Body of pancreas (tissue), 4 donors: ENCODE measurements at regions not wholly inside any gene's neighbourhood (a gene's known extent, or its start where the extent isn't known, plus 50 kb on each side); places are given as distances from the start of the nearest gene placed in this dataset.

ENCODE experiments used
- ATAC-seq: fragments of 150-250 bp; one replicate; pipeline ENCODE4 v1.9.1; 2016
- DNase-seq, 4 donors: peaks; one replicate each; pipeline ENCODE4 v3.0.0-alpha.2; 2019
- H3K27ac ChIP-seq, 4 donors: fragments of 200-600 bp; sonication (generic); 1 replicate in 3 of 4; 2 replicates in 1 of 4; pipeline versions ENCODE4 v1.5.1 to v1.6.1; 2016 to 2019; ENCODE audit warnings: mild to moderate bottlenecking in 1 of 4, mixed read lengths in 1 of 4, moderate library complexity in 1 of 4
- H3K27me3 ChIP-seq, 2 donors: fragments of 200-600 bp; sonication (generic); one replicate each; pipeline ENCODE4 v1.6.0; 2016; ENCODE audit warnings: mild to moderate bottlenecking in 1 of 2
- H3K36me3 ChIP-seq, 2 donors: fragments of 200-600 bp; sonication (generic); replicated peaks in 1 of 2; 2 replicates each; pipeline ENCODE4 v1.5.1; 2016; ENCODE audit warnings: low read depth in 2 of 2; ENCODE audit not compliant: insufficient read depth in 1 of 2
- H3K4me1 ChIP-seq: fragments of 200-600 bp; sonication (generic); one replicate; pipeline ENCODE4 v1.6.0; 2016
- H3K4me3 ChIP-seq, 2 donors: fragments of 200-600 bp; sonication (generic); 1 replicate in 1 of 2; 2 replicates in 1 of 2; pipeline ENCODE4 v1.5.1; 2016 to 2019
- H3K9me3 ChIP-seq, 3 donors: fragments of 200-600 bp; sonication (generic); 1 replicate in 2 of 3; 2 replicates in 1 of 3; pipeline ENCODE4 v1.5.1; 2016
- CTCF ChIP-seq, 7 experiments: fragments of 450-650 bp in 4 of 7; fragments of 200-600 bp in 3 of 7; sonication (generic) in 3 of 7; IDR thresholded peaks; one replicate each; pipeline ENCODE4 v1.5.1; 2016 to 2019; ENCODE audit warnings: antibody characterized with exemption in 7 of 7
- POLR2A ChIP-seq, 3 donors: fragments of 450-650 bp; IDR thresholded peaks; one replicate each; pipeline ENCODE4 v1.6.1; 2016; ENCODE audit warnings: antibody characterized with exemption in 3 of 3, mild to moderate bottlenecking in 2 of 3
- WGBS, 2 donors: methylation state at CpG; one replicate each; pipeline ENCODE4 v1.1.5; 2017; 5-methylcytosine and 5-hydroxymethylcytosine counted together
- intact Hi-C: fragments of 100-400 bp; cut with DNase I; formaldehyde crosslinking; loops from one replicate; pipeline ENCODE4 v1.15.1; 2023

DNA sequence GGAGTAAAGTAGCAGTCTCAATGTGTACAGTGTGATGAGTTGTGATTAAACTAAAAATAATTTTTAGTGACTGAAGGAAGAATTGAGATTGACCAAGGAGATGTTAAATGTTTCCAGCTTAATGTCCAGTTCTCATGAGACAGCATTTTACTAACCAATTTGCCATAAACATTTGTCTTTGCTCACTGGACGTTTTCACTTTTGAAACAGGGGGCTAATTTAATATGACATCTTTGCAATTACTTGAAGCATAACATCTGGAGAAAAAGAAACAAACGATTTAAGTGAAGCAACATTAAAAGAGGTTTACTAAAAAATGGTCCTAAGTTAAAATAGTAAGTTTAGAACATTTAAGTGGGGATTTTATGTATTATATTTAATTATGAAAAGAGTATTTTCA lies 443.8 kb downstream of the BCKDHB start:
- ATAC-seq (no peak), DNase-seq (no peak)
- no peak for TF ChIP-seq POLR2A (IDR thresholded peaks at IDR 0.05)
- TF ChIP-seq CTCF (IDR thresholded peaks at IDR 0.05): no peak

DNA sequence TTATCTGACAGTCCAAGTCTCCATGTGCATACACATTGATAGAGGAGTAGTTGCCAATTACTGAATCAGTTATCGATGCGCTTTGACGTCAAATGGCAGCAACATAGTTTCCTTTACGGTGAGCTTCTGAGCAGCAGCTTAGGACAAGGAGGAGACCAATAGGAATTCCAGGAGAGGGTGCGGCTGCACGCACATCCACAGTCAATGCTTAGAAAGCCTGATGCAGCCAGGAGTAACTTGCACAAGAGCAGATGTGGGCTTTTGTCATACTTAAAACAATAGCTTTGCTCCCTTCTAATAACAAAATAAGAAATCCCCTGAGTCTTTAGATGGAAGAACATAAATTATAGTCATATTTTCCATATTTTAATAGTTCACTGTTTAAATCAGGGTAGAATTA lies 442.1 kb downstream of the BCKDHB start:
- intact Hi-C loops: no loop called here
- no peaks in the 10 kb centered on the region for H3K27me3 ChIP-seq
- no peaks in the 10 kb centered on the region for H3K36me3 ChIP-seq
- DNase-seq: no peak
- no peak overlapping the region for H3K4me3 ChIP-seq
- H3K4me1 ChIP-seq: no peaks in the 10 kb centered on the region
- no peak overlapping the region for H3K27ac ChIP-seq
- TF ChIP-seq POLR2A (IDR thresholded peaks at IDR 0.05): no peak
- no peak for TF ChIP-seq CTCF (IDR thresholded peaks at IDR 0.05)
- no peaks in the 10 kb centered on the region for H3K9me3 ChIP-seq
- ATAC-seq: no peak
- WGBS, 2 donors: 88 to 91% methylated on average over 6 of the region's 6 CpGs

More for the DNA sequence above, 443.8 kb downstream of the BCKDHB start:
- Histone ChIP-seq H3K36me3 (no peaks in the 10 kb centered on the region), H3K4me1 (no peaks in the 10 kb centered on the region), H3K4me3 (no peak overlapping the region), H3K27ac (no peak overlapping the region), H3K27me3 (no peaks in the 10 kb centered on the region), H3K9me3 (no peaks in the 10 kb centered on the region)
- WGBS, 2 donors: 38 to 44% methylated on average over 2 of the region's 2 CpGs
- intact Hi-C loops: no loop called here

DNA sequence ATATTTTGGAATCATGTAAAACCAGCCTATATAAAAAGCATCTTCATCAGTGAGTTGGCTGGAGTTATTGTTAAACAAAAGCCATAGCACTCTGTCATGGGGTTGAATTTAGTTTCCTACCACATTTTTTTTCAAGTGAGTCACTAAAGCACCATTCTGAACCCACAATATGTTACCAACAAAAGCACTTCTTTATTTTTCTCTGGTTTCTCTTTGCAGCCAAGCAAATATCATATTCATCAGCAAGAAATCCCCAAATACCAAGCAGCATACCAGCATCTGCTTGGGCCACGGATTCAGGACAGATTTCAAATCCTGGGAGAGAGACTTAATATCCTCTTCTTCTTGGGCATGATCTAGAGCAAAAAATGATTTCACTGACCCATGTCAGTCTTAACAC lies 441.4 kb downstream of the BCKDHB start:
- no peak overlapping the region for H3K27ac ChIP-seq
- no peak overlapping the region for H3K4me3 ChIP-seq
- H3K27me3 ChIP-seq: no peaks in the 10 kb centered on the region
- intact Hi-C loops: no loop called here
- TF ChIP-seq POLR2A (IDR thresholded peaks at IDR 0.05): no peak
- no peak for TF ChIP-seq CTCF (IDR thresholded peaks at IDR 0.05)
- no peaks in the 10 kb centered on the region for H3K36me3 ChIP-seq
- no peak for ATAC-seq
- no peaks in the 10 kb centered on the region for H3K9me3 ChIP-seq
- 41 to 57% methylated on average over 1 of the region's 1 CpG for WGBS, 2 donors
- no peaks in the 10 kb centered on the region for H3K4me1 ChIP-seq
- DNase-seq: no peak

DNA sequence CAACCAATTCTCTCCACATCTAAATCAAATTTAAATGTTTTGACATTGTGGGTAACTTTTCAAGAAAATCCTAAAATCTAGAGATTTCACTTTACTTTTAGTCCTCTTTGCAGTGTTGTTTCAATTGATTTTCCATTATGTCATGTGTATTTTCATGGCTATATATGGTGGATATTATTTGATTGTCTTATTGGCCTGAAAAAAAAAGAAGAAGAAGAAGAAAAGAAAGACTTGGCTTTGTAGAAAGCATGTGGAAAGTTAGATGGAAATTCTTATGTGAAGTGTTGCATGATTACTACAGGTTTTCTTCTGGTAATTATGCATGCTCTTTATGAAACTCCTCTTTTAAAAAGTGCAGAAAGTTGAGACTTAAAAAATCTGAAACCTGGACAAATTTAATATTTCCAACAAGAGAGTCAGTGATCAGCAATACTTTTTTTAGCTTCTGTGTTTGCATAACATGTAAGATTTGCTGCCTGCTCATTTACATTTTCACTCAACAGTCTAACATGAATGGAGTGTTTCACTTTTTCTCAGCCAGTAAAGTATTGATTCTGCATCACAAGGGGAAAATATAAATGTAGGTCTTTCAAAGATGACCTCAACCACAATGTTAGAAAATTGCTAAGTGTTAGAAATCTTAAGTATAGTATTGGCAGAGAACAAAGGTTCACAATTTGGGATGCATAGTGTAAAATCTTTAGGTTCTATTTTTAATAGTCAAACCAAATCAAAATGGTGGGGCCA lies 438.7 kb downstream of the BCKDHB start:
- no peak for ATAC-seq

More for the DNA sequence above, 438.7 kb downstream of the BCKDHB start:
- Histone ChIP-seq H3K4me1 (no peaks in the 10 kb centered on the region), H3K9me3 (no peaks in the 10 kb centered on the region), H3K27ac (no peak overlapping the region), H3K27me3 (no peaks in the 10 kb centered on the region), H3K4me3 (no peak overlapping the region), H3K36me3 (no peaks in the 10 kb centered on the region)
- intact Hi-C loops: no loop called here
- DNase-seq: no peak
- TF ChIP-seq POLR2A (IDR thresholded peaks at IDR 0.05) (no peak), CTCF (IDR thresholded peaks at IDR 0.05) (no peak)
